NCI-H345 treated with DMSO at 0.1 percent for 48 hours (cell line): ENCODE measurements at regions not wholly inside any gene's neighbourhood (a gene's known extent, or its start where the extent isn't known, plus 50 kb on each side); places are given as distances from the start of the nearest gene placed in this dataset.
"Not testable (repeated sequence)": the region's sequence is repeated elsewhere in the genome, so short reads cannot be mapped to it uniquely, and the experiment has no call there.

Experiments
- DNase-seq: peaks from one replicate; lab custom pipeline; 2025; ENCODE audit not compliant: unreplicated experiment; lab: John Stamatoyannopoulos, UW

DNA sequence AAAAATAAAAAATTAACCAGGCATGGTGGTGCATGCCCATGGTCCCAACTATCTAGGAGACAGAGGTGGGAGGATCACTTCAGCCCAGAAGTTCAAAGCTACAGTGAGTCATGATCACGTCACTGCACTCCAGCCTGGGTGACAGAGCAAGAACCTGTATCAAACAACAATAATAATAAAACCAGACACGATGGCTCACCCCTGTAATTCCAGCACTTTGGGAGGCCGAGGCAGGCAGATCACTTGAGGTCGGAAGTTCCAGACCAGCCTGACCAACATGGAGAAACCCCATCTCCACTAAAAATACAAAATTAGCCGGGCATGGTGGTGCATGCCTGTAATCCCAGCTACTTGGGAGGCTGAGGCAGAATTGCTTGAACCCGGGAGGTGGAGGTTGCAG, 159.4 kb downstream of the SKIDA1 start:
- DNase-seq: not testable (repeated sequence)

DNA sequence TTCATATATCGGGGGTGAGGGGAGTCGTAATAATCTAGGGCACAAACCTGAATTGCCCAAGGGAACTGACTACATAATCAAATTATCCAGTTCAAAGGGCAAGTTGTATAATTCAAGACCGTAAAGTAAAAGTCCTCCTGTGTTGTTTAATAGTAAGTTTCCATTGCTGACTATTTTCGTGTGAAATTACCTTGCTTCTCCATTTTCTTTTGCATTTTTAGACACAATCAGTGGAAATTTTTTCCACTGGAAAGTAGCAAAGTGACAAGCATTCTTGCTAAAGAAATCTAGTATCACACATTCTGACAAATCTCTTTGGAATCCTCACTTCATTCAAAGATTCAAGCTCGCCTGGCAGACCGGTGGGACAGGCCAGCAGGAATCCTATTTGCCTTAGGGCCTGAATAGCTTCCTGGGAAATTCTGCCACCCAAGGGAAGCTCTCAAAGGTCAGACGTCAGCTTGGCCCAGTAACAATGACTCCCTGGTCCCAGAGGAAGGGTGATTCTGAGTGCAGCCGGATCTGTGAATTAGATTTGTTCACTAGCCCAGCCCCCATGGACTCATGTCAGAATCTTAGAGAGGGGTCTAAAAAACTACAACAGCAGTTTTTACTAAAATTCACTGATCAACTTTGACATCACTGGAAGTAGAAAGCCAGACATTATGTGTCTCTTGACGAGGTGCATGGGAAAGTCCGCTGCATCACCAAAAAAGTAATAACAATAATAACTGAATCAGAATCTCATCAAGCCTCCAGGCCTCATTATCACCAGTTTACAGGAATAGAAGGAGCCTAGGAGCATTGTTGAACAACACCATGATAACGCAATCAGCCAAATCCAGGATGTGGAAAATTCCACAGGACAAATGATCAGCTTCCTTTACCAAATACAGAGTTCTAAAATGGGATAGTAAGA, 161.0 kb downstream of the SKIDA1 start:
- DNase-seq: no peak

DNA sequence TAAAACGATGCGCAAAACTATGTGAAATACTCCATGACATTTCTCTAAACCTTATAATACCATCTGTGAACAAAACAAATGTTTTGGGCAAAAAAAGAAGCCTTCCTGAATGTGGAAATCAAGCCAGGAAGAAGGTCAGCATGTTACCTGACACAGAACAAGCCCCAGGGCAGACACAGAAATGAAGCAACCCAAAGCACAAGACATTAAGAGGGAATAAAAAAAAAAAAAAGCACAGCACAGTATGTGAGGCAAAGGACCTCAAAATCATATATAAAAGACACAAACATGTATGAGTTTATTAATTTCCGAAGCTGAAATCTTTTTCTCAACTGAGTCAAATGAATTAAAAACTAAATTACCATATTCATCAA, 161.8 kb downstream of the SKIDA1 start:
- no peak for DNase-seq

DNA sequence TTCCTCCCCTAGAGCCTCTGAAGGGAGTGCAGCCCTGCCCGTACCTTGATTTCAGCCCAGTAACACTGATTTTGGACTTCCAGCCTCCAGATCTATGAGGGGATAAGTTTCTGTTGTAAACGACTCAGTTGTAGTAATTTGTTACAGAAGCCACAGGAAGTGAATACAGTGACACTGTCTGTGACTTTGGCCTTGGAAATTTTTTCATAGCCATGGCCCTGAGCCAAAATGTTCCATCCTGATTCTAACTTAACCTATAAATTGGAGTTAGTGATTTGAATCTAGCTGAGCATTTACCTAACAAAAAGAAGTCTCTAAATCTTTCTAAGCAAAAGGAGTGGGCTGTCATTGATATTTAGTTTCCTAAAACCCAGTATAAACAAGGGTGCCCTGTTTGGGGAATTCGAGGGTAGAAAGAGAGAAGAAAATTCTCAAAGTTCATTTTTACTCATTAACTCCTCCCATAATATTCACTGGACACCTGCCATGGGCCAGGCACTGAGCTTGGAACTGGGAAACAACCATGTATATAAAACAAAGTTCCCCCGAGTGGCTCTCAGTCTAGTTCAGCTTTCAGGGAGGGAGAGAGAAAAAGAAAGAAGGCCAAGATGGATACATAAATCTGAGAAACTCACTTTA, 162.3 kb downstream of the SKIDA1 start:
- DNase-seq: no peak

DNA sequence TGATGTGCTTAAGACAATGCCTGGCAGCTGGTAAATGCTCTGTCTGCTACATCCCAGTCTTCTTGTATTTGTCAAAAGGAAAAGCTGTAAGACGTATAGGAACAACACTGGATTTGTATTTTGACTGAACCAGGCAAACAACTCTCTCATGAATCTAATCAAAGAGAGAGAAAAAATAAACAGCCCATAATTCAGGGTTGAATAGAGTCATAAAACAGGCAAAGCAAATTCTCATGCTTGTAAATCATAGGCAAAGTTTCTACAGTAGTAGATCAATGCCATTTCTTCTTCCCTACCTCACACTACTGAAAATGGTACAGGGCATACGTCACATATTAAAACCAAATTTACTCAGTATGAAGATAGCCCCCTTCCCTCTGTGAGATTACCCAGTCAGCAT, 166.3 kb downstream of the SKIDA1 start:
- no peak for DNase-seq

DNA sequence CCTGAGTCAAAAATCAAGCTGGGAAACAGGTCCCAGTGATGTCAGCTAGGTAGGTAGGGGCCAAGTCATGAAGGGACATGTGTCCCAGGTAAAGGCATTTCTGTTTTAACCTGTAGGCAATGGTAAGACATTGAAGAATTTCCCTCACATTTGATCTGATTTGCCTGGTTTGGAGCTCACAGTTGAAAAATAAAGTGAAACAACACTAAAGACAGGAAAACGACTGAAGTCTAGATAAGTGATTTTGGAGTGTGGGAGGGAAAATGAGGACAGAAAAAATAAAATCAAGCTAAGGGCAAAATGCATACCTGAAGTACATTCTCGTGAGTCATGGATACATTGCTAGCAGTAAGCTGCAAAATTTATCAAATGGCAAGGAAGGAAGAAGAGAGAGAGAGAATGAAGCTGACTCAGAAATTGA, 169.9 kb downstream of the SKIDA1 start:
- DNase-seq: no peak

DNA sequence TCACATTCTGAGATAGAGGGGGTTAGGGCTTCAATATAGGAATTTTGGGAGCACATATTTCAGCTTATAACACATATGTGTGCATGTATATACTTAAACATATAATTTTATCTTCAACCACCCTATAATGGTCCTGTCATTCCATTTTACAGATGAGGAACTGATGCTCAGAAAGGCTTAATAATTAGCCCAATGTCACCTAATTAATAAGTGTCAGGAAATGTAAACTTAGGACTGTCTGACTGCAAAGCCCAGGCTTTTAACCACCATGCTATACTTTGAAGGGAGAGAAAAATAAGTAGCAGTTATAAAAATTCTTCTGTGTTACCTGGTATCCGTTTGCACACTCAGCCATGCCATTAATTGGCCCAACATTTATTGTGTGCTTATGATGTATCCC, 172.6 kb downstream of the SKIDA1 start:
- no peak for DNase-seq

DNA sequence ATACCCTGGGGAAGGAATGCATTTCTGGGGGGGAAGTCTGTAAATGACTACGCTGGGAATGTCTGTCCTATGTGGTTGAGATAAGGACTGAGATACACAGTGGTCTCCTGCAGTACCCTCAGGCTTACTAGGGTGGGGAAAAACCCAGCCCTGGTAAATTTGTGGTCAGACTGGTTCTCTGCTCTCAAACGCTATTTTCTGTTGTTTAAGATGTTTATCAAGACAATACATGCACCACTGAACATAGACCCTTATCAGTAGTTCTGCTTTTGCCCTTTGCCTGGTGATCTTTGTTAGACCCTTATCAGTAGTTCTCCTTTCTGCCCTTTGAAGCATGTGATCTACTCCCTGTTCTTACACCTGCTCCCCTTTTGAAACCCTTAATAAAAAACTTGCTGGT, 173.9 kb downstream of the SKIDA1 start:
- DNase-seq: not testable (repeated sequence)

DNA sequence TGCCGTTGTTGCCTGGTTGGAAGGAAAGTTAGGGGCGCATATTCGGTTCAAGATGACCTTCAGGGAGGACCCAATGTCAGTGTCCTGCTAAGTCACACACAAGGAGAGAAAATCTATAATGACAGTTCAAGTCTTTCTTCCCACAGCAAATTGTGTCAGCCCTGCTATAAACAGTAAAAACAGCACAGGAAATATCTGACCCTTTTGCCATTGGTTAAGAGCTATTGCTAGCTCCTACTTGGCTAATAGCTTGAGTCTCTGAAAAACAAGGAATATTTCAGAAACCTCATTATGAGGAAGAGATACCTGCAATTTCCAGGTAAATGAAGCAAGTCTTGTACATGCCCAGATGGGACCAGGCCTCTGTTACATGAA, 175.6 kb downstream of the SKIDA1 start:
- no peak for DNase-seq

DNA sequence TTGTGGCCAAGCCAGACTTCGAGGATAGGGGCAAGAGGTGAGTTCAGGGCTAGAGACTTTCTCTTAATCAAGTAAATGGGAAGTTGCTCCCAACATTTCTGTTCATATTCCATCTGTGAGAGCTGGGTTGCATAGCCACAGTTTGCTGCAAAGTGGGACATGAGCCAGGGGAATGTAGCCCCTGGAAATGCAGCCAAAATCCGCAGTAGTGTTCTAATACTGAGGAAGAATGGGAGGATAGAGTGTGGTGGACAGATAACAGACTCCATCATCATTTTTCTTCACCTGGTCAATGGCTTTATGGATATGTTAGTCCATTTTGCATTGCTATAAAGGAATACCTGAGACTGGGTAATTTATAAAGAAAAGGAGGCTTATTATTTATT, 177.7 kb downstream of the SKIDA1 start:
- DNase-seq: no peak

DNA sequence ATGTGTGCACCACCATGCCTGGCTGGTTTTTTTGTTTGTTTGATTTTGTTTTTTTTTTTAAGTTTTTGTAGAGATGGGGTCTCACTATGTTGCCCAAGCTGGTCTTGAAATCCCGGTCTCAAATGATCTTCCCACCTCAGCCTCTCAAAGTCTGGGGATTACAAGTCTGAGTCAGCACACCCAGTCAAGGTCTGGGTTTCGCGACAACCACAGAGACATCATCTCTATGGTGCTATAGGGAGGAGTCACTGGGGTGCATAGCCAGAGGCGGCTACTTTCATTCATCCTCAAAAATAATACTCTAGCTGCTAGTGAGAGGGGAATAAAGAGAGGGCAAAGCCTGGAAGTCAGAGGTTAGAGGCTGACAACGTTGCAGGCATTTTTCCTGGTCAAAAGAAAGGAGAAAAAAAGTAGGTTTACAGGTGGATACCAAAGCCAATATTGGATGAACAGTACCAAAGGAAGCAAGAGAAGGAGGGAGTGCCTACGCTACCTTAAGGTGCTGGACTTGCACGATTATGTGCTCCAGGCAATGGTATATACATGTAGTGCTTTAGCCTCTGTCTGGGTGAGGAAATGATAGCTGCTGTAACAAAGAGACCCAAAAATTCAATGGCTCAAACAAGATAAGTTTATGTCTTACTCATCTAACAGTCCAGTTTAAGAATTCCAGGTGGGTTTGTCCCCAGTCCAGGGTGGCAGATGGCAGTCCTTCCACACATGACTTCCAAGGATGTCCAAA, 178.3 kb downstream of the SKIDA1 start:
- DNase-seq: no peak

DNA sequence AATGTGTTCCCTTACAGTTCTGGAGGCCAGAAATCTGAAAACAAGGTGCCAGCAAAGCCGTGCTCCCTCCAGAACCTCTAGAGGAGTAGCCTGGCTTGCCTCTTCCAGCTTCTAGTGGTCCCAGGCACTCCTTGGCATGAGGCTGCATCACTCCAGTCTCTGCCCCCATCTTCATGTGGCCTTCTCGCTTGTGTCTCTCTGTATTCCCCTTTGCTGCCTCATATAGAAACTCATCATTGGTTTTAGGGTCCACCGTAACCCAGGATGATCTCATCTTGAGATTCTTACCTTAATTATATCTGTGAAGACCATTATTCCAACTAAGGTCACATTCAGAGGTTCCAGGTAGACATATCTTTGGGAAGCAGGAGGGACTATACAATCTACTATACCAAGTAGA, 182.4 kb downstream of the SKIDA1 start:
- no peak for DNase-seq

DNA sequence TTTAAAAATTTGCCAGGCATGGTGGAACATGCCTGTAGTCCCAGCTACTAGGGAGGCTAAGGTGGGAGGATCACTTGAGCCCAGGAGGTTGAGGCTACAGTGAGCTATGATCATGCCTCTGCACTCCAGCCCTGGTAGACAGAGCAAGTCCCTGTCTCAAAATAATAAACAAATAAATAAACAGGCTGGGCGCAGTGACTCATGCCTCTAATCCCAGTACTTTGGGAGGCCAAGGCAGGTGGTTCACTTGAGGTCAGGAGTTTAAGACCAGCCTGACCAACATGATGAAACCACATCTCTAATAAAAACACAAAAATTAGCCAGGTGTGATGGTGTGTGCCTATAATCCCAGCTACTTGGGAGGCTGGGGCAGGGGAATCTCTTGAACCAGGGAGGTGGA, 183.0 kb downstream of the SKIDA1 start:
- not testable (repeated sequence) for DNase-seq

DNA sequence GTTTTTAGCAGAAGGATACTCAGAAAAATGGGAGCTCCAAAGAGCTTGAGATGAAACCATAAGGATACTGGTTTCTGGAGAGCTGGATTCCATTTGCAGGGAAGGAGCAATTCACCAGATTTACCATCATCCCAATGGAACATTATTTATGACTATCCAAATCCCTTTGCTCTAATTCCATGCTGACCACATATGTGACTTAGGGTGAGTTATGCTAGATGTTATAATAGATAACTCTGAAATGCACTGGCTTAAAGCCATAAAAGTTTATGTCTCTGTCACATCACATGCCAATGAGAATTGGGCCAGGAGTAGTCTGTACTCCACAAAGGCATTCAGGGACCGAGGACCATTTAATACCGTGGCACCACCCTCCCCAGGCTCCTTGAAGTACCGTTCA, 185.2 kb downstream of the SKIDA1 start:
- DNase-seq: no peak

DNA sequence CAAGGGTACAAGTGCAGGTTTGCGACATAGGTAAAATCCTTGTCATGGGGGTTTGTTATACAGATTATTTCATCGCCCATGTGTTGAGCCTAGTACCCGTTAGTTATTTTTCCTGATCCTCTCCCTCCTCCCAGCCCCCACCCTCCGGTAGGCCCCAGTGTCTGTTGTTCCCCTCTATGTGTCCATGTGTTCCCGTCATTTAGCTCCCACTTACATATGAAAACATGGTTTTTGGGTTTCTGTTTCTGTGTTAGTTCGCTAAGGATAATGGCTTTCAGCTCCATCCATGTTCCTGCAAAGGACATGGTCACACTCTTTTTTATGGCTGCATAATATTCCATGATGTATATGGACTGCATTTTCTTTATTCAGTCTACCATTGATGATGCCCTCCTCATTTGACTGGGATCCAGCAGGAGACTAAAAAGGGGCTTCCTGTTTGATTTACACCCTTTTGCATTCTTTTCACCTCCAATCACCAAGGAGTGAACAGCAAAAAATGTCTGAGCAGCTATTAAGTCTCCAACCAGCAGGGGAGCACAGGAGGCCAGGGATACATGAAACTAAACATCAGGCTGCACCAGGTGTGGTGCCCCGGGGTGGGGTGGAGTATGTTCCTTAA, 188.2 kb downstream of the SKIDA1 start:
- DNase-seq: no peak

DNA sequence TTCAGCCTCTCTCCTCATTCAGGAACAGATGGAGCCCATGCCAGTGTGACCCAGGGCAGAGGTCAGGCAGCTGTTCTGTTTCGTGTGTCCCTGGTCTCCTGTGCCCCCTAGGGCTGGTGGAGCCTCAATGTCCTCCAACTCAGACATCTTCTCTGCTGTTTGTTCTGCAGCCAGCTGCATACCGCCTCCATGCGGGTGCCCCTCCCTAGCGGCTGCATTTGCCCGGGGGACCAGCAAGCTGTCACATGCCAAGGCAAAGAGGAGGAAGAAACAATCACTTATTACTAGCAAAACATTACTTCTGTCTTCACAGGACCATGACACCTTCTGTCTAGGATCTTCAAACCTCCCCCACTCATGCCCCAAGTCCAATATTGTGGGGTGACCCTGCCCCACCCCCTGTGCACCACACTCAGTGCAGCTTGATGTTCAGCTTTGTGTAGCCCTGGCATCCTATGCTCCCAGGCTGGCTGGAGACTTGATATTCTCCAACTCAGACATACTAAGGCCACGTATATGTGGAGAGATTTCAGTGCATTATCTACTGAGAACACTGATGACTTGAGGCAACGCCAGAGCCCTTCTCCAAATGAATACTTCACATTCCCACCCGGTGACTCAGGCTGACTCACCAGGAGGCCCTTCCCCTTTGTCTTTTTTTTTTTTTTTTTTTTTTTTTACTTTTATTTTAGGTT, 188.9 kb downstream of the SKIDA1 start:
- DNase-seq: no peak

DNA sequence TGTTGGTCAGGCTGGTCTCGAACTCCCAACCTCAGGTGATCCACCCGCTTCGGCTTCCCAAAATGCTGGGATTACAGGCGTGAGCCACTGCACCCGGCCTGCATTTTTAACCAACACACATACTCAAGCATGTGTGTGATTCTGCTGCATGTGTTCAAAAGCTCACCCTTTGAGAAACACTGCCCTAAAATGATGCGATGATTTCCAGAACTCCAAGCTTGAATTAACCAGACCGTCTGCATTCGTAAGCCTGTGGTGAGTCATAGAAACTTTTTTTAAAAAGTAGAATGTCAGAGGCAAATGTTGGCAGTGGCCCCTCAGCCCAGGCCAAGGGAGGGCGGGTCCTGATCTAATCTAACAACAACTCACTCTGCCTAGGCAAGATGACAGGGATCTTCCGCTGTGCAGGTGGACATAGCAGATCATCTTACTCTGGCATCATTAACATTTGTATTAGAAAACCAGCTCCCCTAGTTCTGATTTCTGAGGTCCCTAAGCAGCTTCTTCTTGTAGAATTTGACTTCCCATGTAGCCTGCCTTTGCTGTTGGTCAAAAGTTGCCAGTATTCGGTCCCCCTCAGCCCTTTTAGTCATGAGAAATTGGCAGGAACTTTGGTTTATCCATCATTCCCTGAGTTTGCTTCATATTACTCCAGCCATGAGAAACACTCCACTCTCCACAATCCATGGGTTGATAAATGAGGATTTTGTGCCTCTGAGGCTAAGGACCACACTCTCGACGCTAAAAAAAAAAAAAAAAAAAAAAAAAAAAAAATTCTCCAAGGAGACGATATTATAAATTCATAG, 190.4 kb downstream of the SKIDA1 start:
- no peak for DNase-seq

DNA sequence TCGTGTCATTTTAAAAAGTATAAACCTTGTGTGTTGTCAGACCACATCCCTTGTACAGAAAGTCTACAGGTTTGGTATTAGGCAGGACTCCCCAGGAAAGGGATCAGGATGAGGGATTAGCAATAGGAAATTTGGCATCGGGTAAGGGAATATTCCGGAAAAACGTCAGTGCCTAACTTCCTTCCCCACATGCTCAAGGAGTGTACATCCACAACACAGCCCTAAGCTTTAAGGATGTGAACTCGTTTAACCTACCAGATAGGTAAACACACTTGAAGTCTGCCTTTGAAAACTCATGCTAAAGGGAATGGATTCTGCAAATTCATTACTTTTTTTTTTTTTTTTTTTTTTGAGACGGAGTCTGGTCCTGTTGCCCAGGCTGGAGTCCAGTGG, 194.9 kb downstream of the SKIDA1 start:
- DNase-seq: no peak

DNA sequence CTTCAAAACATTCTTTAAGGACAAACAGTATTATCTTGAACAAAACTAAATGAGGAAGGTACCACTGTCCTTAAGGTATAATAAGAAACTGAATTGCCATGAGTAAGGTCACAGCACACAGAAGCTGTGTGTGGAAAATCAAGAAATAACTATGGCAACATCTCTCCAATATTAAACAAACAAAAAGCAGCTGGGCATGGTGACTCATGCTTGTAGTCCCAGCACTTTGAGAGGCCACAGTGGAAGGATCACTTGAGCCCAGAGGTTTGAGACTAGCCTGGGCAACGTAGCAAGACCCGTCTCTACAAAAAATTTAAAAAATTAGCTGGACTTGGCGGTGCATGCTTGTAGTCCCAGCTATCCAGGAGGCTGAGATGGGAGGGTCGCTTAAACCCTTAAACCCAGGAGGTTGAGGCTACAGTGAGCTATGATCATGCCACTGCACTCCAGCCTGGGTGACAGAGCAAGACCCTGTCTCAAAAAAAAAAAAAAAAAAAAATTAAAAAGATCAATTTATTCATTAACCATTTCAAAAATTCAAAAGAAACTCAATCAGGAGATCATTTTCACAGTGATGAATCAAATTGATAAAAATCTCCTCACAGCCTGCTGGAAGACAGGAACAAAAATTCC, 195.4 kb downstream of the SKIDA1 start:
- DNase-seq: no peak
